Fibroblast of mammary gland (primary cell): ENCODE measurements at regions not wholly inside any gene's neighbourhood (a gene's known extent, or its start where the extent isn't known, plus 50 kb on each side); places are given as distances from the start of the nearest gene placed in this dataset.

Experiments used
- DNase-seq: peaks from one replicate; pipeline ENCODE4 v3.0.0-alpha.2; 2010; ENCODE audit warnings: low read depth
- H3K4me3 ChIP-seq: 2 replicates; pipeline ENCODE4 v1.5.1; 2011; ENCODE audit warnings: low read depth, mild to moderate bottlenecking, low read length, moderate library complexity; ENCODE audit not compliant: control insufficient read depth
- TF ChIP-seq, protein P1 (sequence below): conservative IDR thresholded peaks from 2 replicates; pipeline ENCODE4 v1.5.1; 2011; ENCODE audit warnings: low read depth, low read length, inconsistent platforms; ENCODE audit not compliant: control insufficient read depth, insufficient read depth

DNA sequence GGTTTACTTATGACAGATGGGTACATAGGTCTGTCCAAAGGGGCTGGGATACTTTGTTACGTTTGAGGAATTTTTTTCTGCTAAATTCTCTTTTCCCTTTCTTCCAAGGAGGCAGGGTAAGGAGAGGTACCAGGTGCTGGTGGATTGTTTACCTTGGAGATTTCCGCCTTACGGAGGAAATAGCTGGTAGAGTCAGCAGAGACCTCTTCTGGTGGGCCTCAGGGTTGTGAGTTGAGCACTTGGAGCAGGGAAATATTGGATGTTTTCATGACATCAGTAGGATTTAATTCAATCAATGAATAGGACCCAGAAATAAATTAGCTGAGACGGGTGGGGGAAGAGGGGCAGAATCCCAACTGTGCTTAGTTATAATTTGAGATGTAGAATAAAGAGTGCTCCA, 60.0 kb upstream of the TAF11L2 start:
- TF ChIP-seq, protein P1, sequence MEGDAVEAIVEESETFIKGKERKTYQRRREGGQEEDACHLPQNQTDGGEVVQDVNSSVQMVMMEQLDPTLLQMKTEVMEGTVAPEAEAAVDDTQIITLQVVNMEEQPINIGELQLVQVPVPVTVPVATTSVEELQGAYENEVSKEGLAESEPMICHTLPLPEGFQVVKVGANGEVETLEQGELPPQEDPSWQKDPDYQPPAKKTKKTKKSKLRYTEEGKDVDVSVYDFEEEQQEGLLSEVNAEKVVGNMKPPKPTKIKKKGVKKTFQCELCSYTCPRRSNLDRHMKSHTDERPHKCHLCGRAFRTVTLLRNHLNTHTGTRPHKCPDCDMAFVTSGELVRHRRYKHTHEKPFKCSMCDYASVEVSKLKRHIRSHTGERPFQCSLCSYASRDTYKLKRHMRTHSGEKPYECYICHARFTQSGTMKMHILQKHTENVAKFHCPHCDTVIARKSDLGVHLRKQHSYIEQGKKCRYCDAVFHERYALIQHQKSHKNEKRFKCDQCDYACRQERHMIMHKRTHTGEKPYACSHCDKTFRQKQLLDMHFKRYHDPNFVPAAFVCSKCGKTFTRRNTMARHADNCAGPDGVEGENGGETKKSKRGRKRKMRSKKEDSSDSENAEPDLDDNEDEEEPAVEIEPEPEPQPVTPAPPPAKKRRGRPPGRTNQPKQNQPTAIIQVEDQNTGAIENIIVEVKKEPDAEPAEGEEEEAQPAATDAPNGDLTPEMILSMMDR, result no peak
- no peak overlapping the region for H3K4me3 ChIP-seq
- DNase-seq, result no peak

DNA sequence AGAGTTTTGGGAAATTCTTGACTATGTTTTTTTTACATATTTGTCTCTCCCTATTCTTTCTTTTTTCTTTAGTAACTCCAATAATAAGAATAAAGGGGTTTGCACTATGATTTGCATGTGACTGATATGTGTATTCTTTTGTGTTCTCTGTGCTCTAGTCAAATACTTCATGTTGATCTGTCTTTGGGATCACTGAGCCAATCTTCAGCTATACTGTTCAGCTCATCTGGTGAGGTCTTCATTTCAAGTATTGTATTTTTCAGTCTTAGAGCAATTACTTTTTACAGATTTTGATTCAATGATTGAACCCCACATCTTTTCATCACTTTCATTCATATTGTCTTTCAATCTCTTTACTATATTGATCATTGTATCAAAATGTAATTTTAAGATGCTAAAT, 58.1 kb upstream of the TAF11L2 start:
- no peak overlapping the region for H3K4me3 ChIP-seq
- TF ChIP-seq, protein P1, result no peak
- no peak for DNase-seq

DNA sequence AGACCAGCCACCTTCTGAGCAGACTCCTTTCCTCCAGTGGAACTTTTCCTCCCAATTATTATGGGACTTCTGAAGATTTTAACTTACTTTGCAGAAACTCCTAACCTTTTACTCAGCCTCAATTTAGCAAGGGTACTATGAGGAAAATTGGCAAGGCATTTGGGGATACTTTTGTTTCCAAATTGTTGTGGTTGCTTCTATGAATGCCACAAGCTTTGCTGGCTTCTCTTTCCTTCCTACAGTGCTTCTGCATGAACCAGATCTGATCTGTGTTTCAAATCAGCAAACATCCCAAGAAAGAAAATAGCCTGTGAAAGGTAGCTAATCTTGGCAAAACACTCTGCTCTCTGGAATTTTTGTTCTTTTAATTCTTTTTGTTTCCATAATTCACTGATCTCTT, 57.3 kb upstream of the TAF11L2 start:
- TF ChIP-seq, protein P1, result no peak
- H3K4me3 ChIP-seq, result no peak overlapping the region
- peak; percentile 12 for DNase-seq

DNA sequence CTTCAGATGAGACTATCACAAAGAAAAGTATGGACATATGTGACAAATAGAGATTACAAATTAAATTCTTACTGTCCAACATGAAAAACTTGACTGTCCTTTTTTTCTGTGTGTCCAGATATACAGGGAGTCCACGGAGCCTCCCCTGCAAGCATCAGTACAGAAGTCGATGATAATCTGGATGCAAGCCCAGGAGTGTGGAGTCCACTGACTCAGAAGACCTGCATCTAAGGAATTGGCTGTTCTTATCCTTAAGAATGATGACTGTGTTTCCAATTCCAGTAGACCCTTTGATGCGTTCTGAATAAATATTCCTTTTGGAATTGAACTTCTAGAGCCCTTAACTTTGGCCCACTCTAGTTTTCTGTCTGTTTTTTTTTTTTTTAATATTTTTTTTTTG, 56.7 kb upstream of the TAF11L2 start:
- H3K4me3 ChIP-seq, result no peak overlapping the region
- TF ChIP-seq, protein P1, result no peak
- peak; percentile 81 for DNase-seq

DNA sequence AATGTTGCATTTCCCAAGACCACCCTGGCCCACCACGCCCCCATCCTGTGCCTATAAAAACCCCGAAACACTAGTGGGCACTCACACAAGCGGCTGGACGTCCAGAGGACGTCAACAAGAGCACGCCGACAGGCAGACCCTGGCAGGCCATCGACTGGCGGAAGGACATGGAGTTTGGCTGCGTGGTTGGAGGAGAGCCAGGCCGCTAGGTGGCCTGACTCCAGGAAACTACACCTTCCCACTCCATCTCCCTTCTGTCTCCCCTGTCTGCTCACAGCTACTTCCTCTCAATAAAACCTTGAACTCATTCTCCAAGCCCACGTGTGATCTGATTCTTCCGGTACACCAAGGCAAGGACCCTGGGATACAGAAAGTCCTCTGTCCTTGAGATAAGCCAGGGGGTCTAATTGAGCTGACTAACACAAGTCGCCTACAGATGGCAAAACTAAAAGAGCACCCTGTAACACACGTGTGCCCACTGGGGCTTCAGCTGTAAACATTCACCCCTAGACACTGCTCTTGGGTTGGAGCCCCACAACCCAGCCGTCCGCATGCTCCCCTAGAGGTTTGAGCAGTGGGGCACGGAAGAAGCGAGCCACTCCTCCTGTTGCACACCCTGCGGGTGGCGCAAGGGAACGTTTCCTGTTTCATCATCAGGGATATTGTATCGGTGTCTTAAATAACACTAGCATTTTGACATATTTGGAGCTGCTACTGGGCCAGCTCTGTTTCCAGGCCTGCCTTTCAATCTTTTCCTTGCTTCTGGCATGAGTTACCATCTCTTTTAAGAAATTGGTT, 54.5 kb upstream of the TAF11L2 start:
- no peak overlapping the region for H3K4me3 ChIP-seq
- no peak for DNase-seq
- TF ChIP-seq, protein P1, result no peak

DNA sequence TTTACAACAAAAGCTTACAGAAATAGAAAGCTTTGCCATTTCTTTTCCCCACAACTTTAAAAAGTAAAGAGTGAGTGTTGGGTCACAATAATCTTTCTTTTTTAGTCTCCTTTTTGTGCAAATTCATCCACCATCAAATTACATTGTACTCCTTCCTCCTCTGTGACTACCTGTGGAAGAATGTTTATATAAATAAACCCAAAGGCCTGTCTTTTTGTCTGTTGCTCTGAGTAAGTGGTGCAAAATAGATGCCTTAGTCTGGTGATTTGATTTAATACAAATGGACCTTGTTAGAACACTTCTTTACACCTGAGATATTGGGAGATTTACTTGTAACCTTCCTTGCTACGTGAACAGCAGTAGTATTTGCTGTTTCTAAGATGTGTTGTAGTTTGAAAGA, 53.5 kb upstream of the TAF11L2 start:
- no peak overlapping the region for H3K4me3 ChIP-seq
- DNase-seq, result no peak
- TF ChIP-seq, protein P1, result no peak
